NB4 (cell line): ENCODE measurements at regions not wholly inside any gene's neighbourhood (a gene's known extent, or its start where the extent isn't known, plus 50 kb on each side); places are given as distances from the start of the nearest gene placed in this dataset.
"Not testable (repeated sequence)": the region's sequence is repeated elsewhere in the genome, so short reads cannot be mapped to it uniquely, and the experiment has no call there.

Source experiments
- DNase-seq: peaks from one replicate; pipeline ENCODE4 v3.0.0; 2010; ENCODE audit warnings: low read depth
- H3K4me3 ChIP-seq: one replicate; pipeline ENCODE4 v1.5.1; 2011; ENCODE audit warnings: mild to moderate bottlenecking, low read depth, low read length, moderate library complexity
- CTCF ChIP-seq: IDR thresholded peaks from one replicate; pipeline ENCODE4 v1.5.1; 2012; ENCODE audit warnings: low read depth, low read length
- MAX ChIP-seq: IDR thresholded peaks from 2 replicates; pipeline ENCODE4 v1.6.1; 2011; ENCODE audit warnings: low read depth, low read length
- MYC ChIP-seq: IDR thresholded peaks from 2 replicates; pipeline ENCODE4 v1.6.1; 2011; ENCODE audit warnings: low read depth, low read length
- POLR2A ChIP-seq: IDR thresholded peaks from 2 replicates; pipeline ENCODE4 v1.6.1; 2011; ENCODE audit warnings: mild to moderate bottlenecking; ENCODE audit not compliant: insufficient read length; ENCODE audit errors: extremely low read depth

- TF ChIP-seq MYC (no peak), CTCF (no peak), MAX (no peak), POLR2A (no peak)
- DNase-seq: peak; percentile 23
- no peak overlapping the region for H3K4me3 ChIP-seq
Observed at GRCh38 chr9:625613-626012, 215.9 kb upstream of the DMRT1 start.

- DNase-seq, H3K4me3 ChIP-seq: not testable (repeated sequence)
Observed at GRCh38 chr9:626114-626513, 215.4 kb upstream of the DMRT1 start.

GRCh38 chr9:626596-626995 is 214.9 kb upstream of the DMRT1 start:
- no peak overlapping the region for H3K4me3 ChIP-seq
- DNase-seq: peak; percentile 37
- no peak for TF ChIP-seq MYC

- H3K4me3 ChIP-seq: no peak overlapping the region
- DNase-seq: no peak
- no peak for TF ChIP-seq POLR2A
- no peak for TF ChIP-seq MYC
- no peak for TF ChIP-seq MAX
- no peak for TF ChIP-seq CTCF
Observed at GRCh38 chr9:627336-627970, 214.0 kb upstream of the DMRT1 start.

- peak; percentile 76 for DNase-seq
- H3K4me3 ChIP-seq: no peak overlapping the region
- TF ChIP-seq MYC: no peak
- TF ChIP-seq MAX: no peak
- no peak for TF ChIP-seq POLR2A
- TF ChIP-seq CTCF: no peak
Observed at GRCh38 chr9:629146-629545, 212.4 kb upstream of the DMRT1 start.

- TF ChIP-seq MAX (no peak), POLR2A (no peak), CTCF (no peak), MYC (no peak)
- peak overlapping the region; percentile 61 for H3K4me3 ChIP-seq
- DNase-seq: no peak
Observed at GRCh38 chr9:630817-631216, 210.7 kb upstream of the DMRT1 start.

GRCh38 chr9:631596-631995 is 209.9 kb upstream of the DMRT1 start:
- DNase-seq: peak; percentile 98
- TF ChIP-seq POLR2A (no peak), MYC (no peak), MAX (no peak), CTCF (no peak)
- peak overlapping the region; percentile 61 for H3K4me3 ChIP-seq
